HCT116 (cell line): ENCODE measurements at regions not wholly inside any gene's neighbourhood (a gene's known extent, or its start where the extent isn't known, plus 50 kb on each side); places are given as distances from the start of the nearest gene placed in this dataset.

Experiments used
- CBX3 ChIP-seq: IDR thresholded peaks from 2 replicates; pipeline ENCODE4 v1.6.1; 2012; ENCODE audit warnings: low read depth
- CTCF ChIP-seq, 3 experiments: fragments of 200-600 bp in 1 of 3; sonication (generic) in 1 of 3; IDR thresholded peaks in 2 of 3; conservative IDR thresholded peaks in 1 of 3; 2 replicates each; pipeline ENCODE4 v1.5.1; 2012 to 2017; ENCODE audit warnings: low read depth in 2 of 3, low read length in 2 of 3, antibody characterized with exemption in 1 of 3, borderline replicate concordance in 1 of 3, control low read depth in 1 of 3, mild to moderate bottlenecking in 1 of 3, mixed read lengths in 1 of 3, mixed run types in 1 of 3, moderate library complexity in 1 of 3; ENCODE audit not compliant: insufficient read depth in 1 of 3
- POLR2A ChIP-seq: IDR thresholded peaks from 2 replicates; pipeline ENCODE4 v1.7.0; 2011; ENCODE audit warnings: borderline replicate concordance; ENCODE audit not compliant: insufficient read depth, insufficient read length; ENCODE audit errors: extremely low read depth
- POLR2AphosphoS5 ChIP-seq: IDR thresholded peaks from 2 replicates; pipeline ENCODE4 v1.6.1; 2011; ENCODE audit warnings: mild to moderate bottlenecking, low read depth, low read length, moderate library complexity
- RAD21 ChIP-seq: IDR thresholded peaks from 2 replicates; pipeline ENCODE4 v1.6.1; 2012; ENCODE audit warnings: low read depth, mild to moderate bottlenecking
- REST ChIP-seq: IDR thresholded peaks from 2 replicates; pipeline ENCODE4 v1.6.1; 2012; ENCODE audit warnings: low read depth
- SIN3A ChIP-seq: IDR thresholded peaks from 2 replicates; pipeline ENCODE4 v1.6.1; 2012; ENCODE audit warnings: low read depth
- SRF ChIP-seq: IDR thresholded peaks from 2 replicates; pipeline ENCODE4 v1.6.1; 2012; ENCODE audit warnings: low read depth
- TCF7L2 ChIP-seq: IDR thresholded peaks from 2 replicates; pipeline ENCODE4 v1.7.0; 2011; ENCODE audit warnings: borderline replicate concordance, inconsistent platforms; ENCODE audit not compliant: insufficient read depth, insufficient read length; ENCODE audit errors: extremely low read depth
- YY1 ChIP-seq: IDR thresholded peaks from 2 replicates; pipeline ENCODE4 v1.6.1; 2011; ENCODE audit warnings: low read length, low read depth, moderate library complexity, mild to moderate bottlenecking; ENCODE audit not compliant: insufficient replicate concordance; ENCODE audit errors: extremely low read depth
- ZBTB33 ChIP-seq: IDR thresholded peaks from 2 replicates; pipeline ENCODE4 v1.6.1; 2011; ENCODE audit warnings: mild to moderate bottlenecking, low read length, moderate library complexity; ENCODE audit not compliant: insufficient replicate concordance; ENCODE audit errors: extremely low read depth

GRCh38 chr9:107388890-107389289 is 100.7 kb downstream of the KLF4 start:
- no peak for TF ChIP-seq CTCF (IDR thresholded peaks at IDR 0.05 in 2 of 3, conservative IDR thresholded peaks at IDR 0.05 in 1 of 3; ENCODE audit: borderline replicate concordance in 1 of 3, insufficient read depth in 1 of 3, low read depth in 2 of 3, low read length in 2 of 3)
- no peak for TF ChIP-seq SIN3A
- no peak for TF ChIP-seq TCF7L2
- no peak for TF ChIP-seq SRF
- no peak for TF ChIP-seq POLR2AphosphoS5
- no peak for TF ChIP-seq RAD21
- no peak for TF ChIP-seq CBX3
- no peak for TF ChIP-seq YY1
- no peak for TF ChIP-seq REST
- no peak for TF ChIP-seq POLR2A
- TF ChIP-seq ZBTB33: no peak
